ENCODE measurements at regions not wholly inside any gene's neighbourhood (a gene's known extent, or its start where the extent isn't known, plus 50 kb on each side); places are given as distances from the start of the nearest gene placed in this dataset.

GRCh38 chr6:88529726-88530125 is 363.6 kb upstream of the CNR1 start:
- no peaks in the 10 kb centered on the region for H3K23me2 ChIP-seq (ENCODE audit: insufficient read length, low read depth, low read length, poor library complexity, severe bottlenecking)
- WGBS (ENCODE audit: extremely low coverage, insufficient read length, low lambda C conversion rate), result no CpG with 5 or more reads among the region's 4 CpGs
- no peak overlapping the region for H3K4me3 Mint-ChIP-seq

More at GRCh38 chr6:88529726-88530125, 363.6 kb upstream of the CNR1 start:
- Histone ChIP-seq H3K9me3 (ENCODE audit: control insufficient read depth, low read depth, low read length) (no peaks in the 10 kb centered on the region), H3K18ac (ENCODE audit: insufficient read length, low read depth, low read length) (no peak overlapping the region), H3K14ac (ENCODE audit: insufficient read depth, low read length) (no peak overlapping the region), H3K27ac (ENCODE audit: insufficient read length, low read depth, low read length) (no peak overlapping the region), H2BK15ac (ENCODE audit: low read depth, low read length) (no peak overlapping the region), H3K56ac (ENCODE audit: insufficient read length, low read depth, low read length) (no peak overlapping the region), H2BK12ac (ENCODE audit: insufficient read length, low read depth, low read length) (no peak overlapping the region), H3K4ac (ENCODE audit: low read depth, low read length) (no peak overlapping the region), H3K79me2 (ENCODE audit: insufficient read depth, low read length) (no peaks in the 10 kb centered on the region), H3K79me1 (ENCODE audit: insufficient read depth, low read depth, low read length, poor library complexity, severe bottlenecking) (no peaks in the 10 kb centered on the region), H3K4me2 (ENCODE audit: insufficient read depth, insufficient read length, low read length) (no peak overlapping the region), H3K4me1 (ENCODE audit: insufficient read depth, low read length) (peaks cover 6% of the 10 kb centered on the region; the same call in 1 of the 2 replicates), H3K27me3 (ENCODE audit: insufficient read depth, low read length) (no peaks in the 10 kb centered on the region; the same call in 1 of the 2 replicates), H2AK5ac (ENCODE audit: insufficient read length, low read length) (no peak overlapping the region), H2AFZ (ENCODE audit: low read length) (no peak overlapping the region), H3K9ac (ENCODE audit: extremely low read depth, insufficient read length, low read length) (no peak overlapping the region), H4K20me1 (ENCODE audit: control insufficient read depth, insufficient read depth, insufficient read length) (no peaks in the 10 kb centered on the region), H3T11ph (ENCODE audit: low read length) (no peak overlapping the region), H4K5ac (ENCODE audit: insufficient read length, low read depth, low read length) (no peak overlapping the region), H2BK120ac (ENCODE audit: low read depth, low read length, poor library complexity, severe bottlenecking) (no peak overlapping the region), H2BK5ac (ENCODE audit: insufficient read length, low read length) (no peak overlapping the region), H4K91ac (ENCODE audit: insufficient read length, low read depth, low read length) (no peak overlapping the region), H4K8ac (replicated peaks; ENCODE audit: insufficient read length, low read depth, low read length) (no peak overlapping the region), H2BK20ac (ENCODE audit: low read depth, low read length, poor library complexity, severe bottlenecking) (no peak overlapping the region), H3K23ac (ENCODE audit: insufficient read length, low read depth, low read length) (no peak overlapping the region)
- H3K9me3 Mint-ChIP-seq, result peaks cover 22 to 30% of the 10 kb centered on the region in 2 experiments
- H3K4me1 Mint-ChIP-seq, result peaks cover 23 to 28% of the 10 kb centered on the region in 2 experiments
- H3K27me3 Mint-ChIP-seq (ENCODE audit: low read depth), result peaks cover 40% of the 10 kb centered on the region
- DNase-seq, result no peak
- H3K27ac Mint-ChIP-seq, result no peak overlapping the region
- H3K36me3 Mint-ChIP-seq (ENCODE audit: insufficient read depth in 1 of 3, low read depth in 3 of 3), result peaks cover 11 to 21% (median 14%) of the 10 kb centered on the region in 3 experiments
- TF ChIP-seq, protein P1, sequence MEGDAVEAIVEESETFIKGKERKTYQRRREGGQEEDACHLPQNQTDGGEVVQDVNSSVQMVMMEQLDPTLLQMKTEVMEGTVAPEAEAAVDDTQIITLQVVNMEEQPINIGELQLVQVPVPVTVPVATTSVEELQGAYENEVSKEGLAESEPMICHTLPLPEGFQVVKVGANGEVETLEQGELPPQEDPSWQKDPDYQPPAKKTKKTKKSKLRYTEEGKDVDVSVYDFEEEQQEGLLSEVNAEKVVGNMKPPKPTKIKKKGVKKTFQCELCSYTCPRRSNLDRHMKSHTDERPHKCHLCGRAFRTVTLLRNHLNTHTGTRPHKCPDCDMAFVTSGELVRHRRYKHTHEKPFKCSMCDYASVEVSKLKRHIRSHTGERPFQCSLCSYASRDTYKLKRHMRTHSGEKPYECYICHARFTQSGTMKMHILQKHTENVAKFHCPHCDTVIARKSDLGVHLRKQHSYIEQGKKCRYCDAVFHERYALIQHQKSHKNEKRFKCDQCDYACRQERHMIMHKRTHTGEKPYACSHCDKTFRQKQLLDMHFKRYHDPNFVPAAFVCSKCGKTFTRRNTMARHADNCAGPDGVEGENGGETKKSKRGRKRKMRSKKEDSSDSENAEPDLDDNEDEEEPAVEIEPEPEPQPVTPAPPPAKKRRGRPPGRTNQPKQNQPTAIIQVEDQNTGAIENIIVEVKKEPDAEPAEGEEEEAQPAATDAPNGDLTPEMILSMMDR (conservative IDR thresholded peaks at IDR 0.05), result no peak

Data from H9 (cell line).